HepG2 (cell line): ENCODE measurements at regions not wholly inside any gene's neighbourhood (a gene's known extent, or its start where the extent isn't known, plus 50 kb on each side); places are given as distances from the start of the nearest gene placed in this dataset.

ENCODE experiments used
- ATAC-seq: fragments of 200-7000 bp; cut with Tn5 transposase; 3 replicates; pipeline ENCODE4 v1.9.1; 2020; ENCODE audit warnings: mild to moderate bottlenecking, moderate library complexity
- BruUV-seq: library from RNA; stranded (reverse); fragments of 400-500 nt; replicated peaks from 2 replicates; lab custom pipeline; 2021; lab: Mats Ljungman, UMichigan
- CTCF ChIA-PET: fragments of 300-600 bp; formaldehyde crosslinking; extraction: SDS; loops from one replicate; lab custom pipeline; 2021; ENCODE audit warnings: low total read pairs, inconsistent platforms, low intra/inter-chr PET ratio; lab: Yijun Ruan, JAX
- POLR2A ChIA-PET: fragments of 350-600 bp; sonication (Branson Sonifier 250); formaldehyde crosslinking; loops from one replicate; lab custom pipeline; 2020; ENCODE audit warnings: antibody characterized with exemption, inconsistent platforms; lab: Yijun Ruan, JAX
- DNase-seq: peaks from one replicate; pipeline ENCODE4 v3.0.0-alpha.2; 2015; ENCODE audit warnings: low spot score
- FAIRE-seq: peaks from 3 replicates; lab custom pipeline; 2011; peaks lifted over from hg19 to GRCh38; lab: Jason Lieb, UNC
- H2AFZ ChIP-seq: one replicate; pipeline ENCODE4 v1.6.1; 2011; ENCODE audit warnings: low read length, inconsistent platforms
- H3K27ac ChIP-seq: fragments of 300-600 bp; 3 replicates; pipeline ENCODE4 v1.8.0; 2011; ENCODE audit warnings: mixed run types, mild to moderate bottlenecking, mixed read lengths, low read length, inconsistent platforms; ENCODE audit not compliant: insufficient read depth; ENCODE audit errors: extremely low read length
- H3K27me3 ChIP-seq, 2 experiments: fragments of 200-600 bp in 1 of 2; 2 replicates in 1 of 2; 3 replicates in 1 of 2; pipeline versions ENCODE4 v1.6.0 to v1.8.0; 2011; ENCODE audit warnings: low read length in 2 of 2, mild to moderate bottlenecking in 2 of 2, moderate library complexity in 2 of 2, inconsistent platforms in 1 of 2; ENCODE audit not compliant: insufficient read depth in 2 of 2, control insufficient read depth in 1 of 2
- H3K36me3 ChIP-seq, 2 experiments: fragments of 200-600 bp in 1 of 2; replicated peaks in 1 of 2; 2 replicates in 1 of 2; 3 replicates in 1 of 2; pipeline versions ENCODE4 v1.5.1 to v1.8.0; 2011; ENCODE audit warnings: low read length in 2 of 2, inconsistent platforms in 1 of 2; ENCODE audit not compliant: insufficient read depth in 2 of 2, control insufficient read depth in 1 of 2
- H3K4me1 ChIP-seq: 2 replicates; pipeline ENCODE4 v1.5.1; 2012; ENCODE audit warnings: low read length, inconsistent platforms; ENCODE audit not compliant: insufficient read depth
- H3K4me2 ChIP-seq: 2 replicates; pipeline ENCODE4 v1.6.0; 2011; ENCODE audit warnings: low read depth, low read length, inconsistent platforms
- H3K4me3 ChIP-seq, 3 experiments: fragments of 200-600 bp in 1 of 3; sonication (generic), shearing (Covaris generic) in 1 of 3; replicated peaks in 1 of 3; 2 replicates each; pipeline ENCODE4 v1.5.1; 2011 to 2016; ENCODE audit warnings: low read length in 3 of 3, inconsistent platforms in 2 of 3, low read depth in 2 of 3, mild to moderate bottlenecking in 2 of 3, control low read depth in 1 of 3, mixed read lengths in 1 of 3; ENCODE audit not compliant: insufficient read depth in 1 of 3
- H3K79me2 ChIP-seq: one replicate; pipeline ENCODE4 v1.6.1; 2011; ENCODE audit warnings: low read length, inconsistent platforms; ENCODE audit not compliant: insufficient read depth
- H3K9ac ChIP-seq: 2 replicates; pipeline ENCODE4 v1.6.0; 2011; ENCODE audit warnings: mild to moderate bottlenecking, low read depth, low read length, inconsistent platforms; ENCODE audit not compliant: insufficient read depth
- H3K9me3 ChIP-seq: 2 replicates; pipeline ENCODE4 v1.5.1; 2012; ENCODE audit warnings: mild to moderate bottlenecking, low read length
- H4K20me1 ChIP-seq: 2 replicates; pipeline ENCODE4 v1.6.0; 2011; ENCODE audit warnings: inconsistent platforms, mild to moderate bottlenecking, low read length, moderate library complexity; ENCODE audit not compliant: insufficient read depth
- EP300 ChIP-seq, 3 experiments: sonication (generic) in 1 of 3; formaldehyde crosslinking in 1 of 3; IDR thresholded peaks; 2 replicates each; pipeline versions ENCODE4 v1.5.1 to v1.6.1; 2011 to 2020; ENCODE audit warnings: low read depth in 2 of 3, low read length in 2 of 3, borderline replicate concordance in 1 of 3, improper control_type of control experiment in 1 of 3, mild to moderate bottlenecking in 1 of 3, missing genetic modification reagents in 1 of 3, moderate library complexity in 1 of 3
- HHEX ChIP-seq: IDR thresholded peaks from 2 replicates; pipeline ENCODE4 v1.6.1; 2016; ENCODE audit warnings: control low read depth
- HMG20A ChIP-seq: IDR thresholded peaks from 2 replicates; pipeline ENCODE4 v1.6.1; 2016; ENCODE audit warnings: borderline replicate concordance
- HOXA9 ChIP-seq: sonication (generic); formaldehyde crosslinking; IDR thresholded peaks from 2 replicates; pipeline ENCODE4 v1.8.1; 2022; ENCODE audit warnings: missing genetic modification reagents, mild to moderate bottlenecking, moderate library complexity, borderline replicate concordance
- KDM2A ChIP-seq: sonication (generic); formaldehyde crosslinking; IDR thresholded peaks from 2 replicates; pipeline ENCODE4 v1.4.0; 2020; ENCODE audit warnings: low read depth, missing genetic modification reagents, borderline replicate concordance
- KDM5A ChIP-seq: fragments of 200-600 bp; sonication (generic); IDR thresholded peaks from 2 replicates; pipeline ENCODE4 v1.7.0; 2018; ENCODE audit warnings: antibody characterized with exemption, mild to moderate bottlenecking, low read length, borderline replicate concordance
- KLF16 ChIP-seq, 2 experiments: sonication (generic) in 1 of 2; formaldehyde crosslinking in 1 of 2; IDR thresholded peaks; 2 replicates each; pipeline versions ENCODE4 v1.6.1 to v1.8.0; 2016 to 2023; ENCODE audit warnings: missing genetic modification reagents in 2 of 2, missing compliant biosample characterization in 1 of 2
- MED1 ChIP-seq: sonication (generic); formaldehyde crosslinking; IDR thresholded peaks from 2 replicates; pipeline ENCODE4 v1.4.0; 2020; ENCODE audit warnings: missing genetic modification reagents
- PHF8 ChIP-seq: sonication (generic); formaldehyde crosslinking; IDR thresholded peaks from 2 replicates; pipeline ENCODE4 v1.5.0; 2020; ENCODE audit warnings: missing genetic modification reagents
- SMC3 ChIP-seq: IDR thresholded peaks from 2 replicates; pipeline ENCODE4 v1.6.1; 2011; ENCODE audit warnings: low read length, improper control_type of control experiment
- SUZ12 ChIP-seq: fragments of 150-350 bp; IDR thresholded peaks from 2 replicates; pipeline ENCODE4 v1.6.1; 2014; ENCODE audit warnings: low read depth, low read length
- TSC22D2 ChIP-seq: sonication (generic); formaldehyde crosslinking; IDR thresholded peaks from 2 replicates; pipeline ENCODE4 v1.5.1; 2020; ENCODE audit warnings: missing genetic modification reagents, mild to moderate bottlenecking, borderline replicate concordance
- YEATS4 ChIP-seq: sonication (generic); formaldehyde crosslinking; IDR thresholded peaks from 2 replicates; pipeline ENCODE4 v1.4.0; 2020; ENCODE audit warnings: missing genetic modification reagents, borderline replicate concordance
- ZFP36 ChIP-seq: fragments of 150-350 bp; IDR thresholded peaks from 2 replicates; pipeline ENCODE4 v1.6.1; 2018; ENCODE audit warnings: borderline replicate concordance, low read length, low read depth; ENCODE audit not compliant: partially characterized antibody
- ZFP36L2 ChIP-seq: sonication (generic); formaldehyde crosslinking; IDR thresholded peaks from 2 replicates; pipeline ENCODE4 v1.4.0; 2020; ENCODE audit warnings: missing genetic modification reagents
- ZNF329 ChIP-seq: sonication (generic); formaldehyde crosslinking; IDR thresholded peaks from 2 replicates; pipeline ENCODE4 v1.9.0; 2021; ENCODE audit warnings: low read depth, mild to moderate bottlenecking, missing genetic modification reagents
- ZNF816 ChIP-seq: sonication (generic); formaldehyde crosslinking; IDR thresholded peaks from 2 replicates; pipeline ENCODE4 v1.8.0; 2022; ENCODE audit warnings: missing genetic modification reagents, mild to moderate bottlenecking, borderline replicate concordance
- WGBS: methylation state at CpG from one replicate; pipeline ENCODE4 v1.1.6; 2017; ENCODE audit warnings: low lambda C conversion rate; 5-methylcytosine and 5-hydroxymethylcytosine counted together
- in situ Hi-C: cut with HindIII; loops from 2 replicates; pipeline ENCODE4 v1.10.0; 2017; ENCODE audit warnings: low pct_unique_long_range_greater_than_20kb; ENCODE audit not compliant: extremely low pct_ligation_motif_present
- intact Hi-C: fragments of 100-400 bp; cut with micrococcal nuclease; formaldehyde crosslinking; loops from one replicate; pipeline ENCODE4 v1.10.0; 2022; ENCODE audit not compliant: unreplicated experiment
- TF ChIP-seq, protein P1 (sequence below): sonication (generic); formaldehyde crosslinking; IDR thresholded peaks from 2 replicates; pipeline ENCODE4 v1.5.1; 2020; ENCODE audit warnings: missing genetic modification reagents, mild to moderate bottlenecking, borderline replicate concordance
- TF ChIP-seq, protein P2 (sequence below): IDR thresholded peaks from 2 replicates; pipeline ENCODE4 v1.6.1; 2016

GRCh38 chr10:84606428-84606827 lies 278.0 kb downstream of the CCSER2 start:
- Histone ChIP-seq H4K20me1 (no peaks in the 10 kb centered on the region), H3K36me3 (no peaks in the 10 kb centered on the region), H3K27ac (no peak overlapping the region), H3K9me3 (no peaks in the 10 kb centered on the region), H3K4me2 (no peak overlapping the region), H3K4me3 (no peak overlapping the region)
- DNase-seq, result no peak
- POLR2A ChIA-PET, result no interaction called here
- 16% methylated on average over 3 of the region's 3 CpGs for WGBS
- no peak for TF ChIP-seq SUZ12
- TF ChIP-seq TSC22D2 (CRISPR knock-in tag), result no peak
- TF ChIP-seq ZNF329 (CRISPR knock-in tag), result no peak
- TF ChIP-seq HHEX (CRISPR knock-in tag), result no peak
- no peak for TF ChIP-seq KDM2A (CRISPR knock-in tag)
- TF ChIP-seq, protein P1, sequence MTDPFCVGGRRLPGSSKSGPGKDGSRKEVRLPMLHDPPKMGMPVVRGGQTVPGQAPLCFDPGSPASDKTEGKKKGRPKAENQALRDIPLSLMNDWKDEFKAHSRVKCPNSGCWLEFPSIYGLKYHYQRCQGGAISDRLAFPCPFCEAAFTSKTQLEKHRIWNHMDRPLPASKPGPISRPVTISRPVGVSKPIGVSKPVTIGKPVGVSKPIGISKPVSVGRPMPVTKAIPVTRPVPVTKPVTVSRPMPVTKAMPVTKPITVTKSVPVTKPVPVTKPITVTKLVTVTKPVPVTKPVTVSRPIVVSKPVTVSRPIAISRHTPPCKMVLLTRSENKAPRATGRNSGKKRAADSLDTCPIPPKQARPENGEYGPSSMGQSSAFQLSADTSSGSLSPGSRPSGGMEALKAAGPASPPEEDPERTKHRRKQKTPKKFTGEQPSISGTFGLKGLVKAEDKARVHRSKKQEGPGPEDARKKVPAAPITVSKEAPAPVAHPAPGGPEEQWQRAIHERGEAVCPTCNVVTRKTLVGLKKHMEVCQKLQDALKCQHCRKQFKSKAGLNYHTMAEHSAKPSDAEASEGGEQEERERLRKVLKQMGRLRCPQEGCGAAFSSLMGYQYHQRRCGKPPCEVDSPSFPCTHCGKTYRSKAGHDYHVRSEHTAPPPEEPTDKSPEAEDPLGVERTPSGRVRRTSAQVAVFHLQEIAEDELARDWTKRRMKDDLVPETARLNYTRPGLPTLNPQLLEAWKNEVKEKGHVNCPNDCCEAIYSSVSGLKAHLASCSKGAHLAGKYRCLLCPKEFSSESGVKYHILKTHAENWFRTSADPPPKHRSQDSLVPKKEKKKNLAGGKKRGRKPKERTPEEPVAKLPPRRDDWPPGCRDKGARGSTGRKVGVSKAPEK (CRISPR knock-in tag), result no peak
- no peak for TF ChIP-seq EP300 (IDR thresholded peaks at IDR 0.05; ENCODE audit: low read depth in 2 of 2, low read length in 2 of 2)
- no peak for TF ChIP-seq EP300 (CRISPR knock-in tag; IDR thresholded peaks at IDR 0.05; ENCODE audit: borderline replicate concordance)
- no peak for TF ChIP-seq MED1 (CRISPR knock-in tag)
- no peak for TF ChIP-seq HOXA9 (CRISPR knock-in tag)
- no peak for TF ChIP-seq ZFP36L2 (CRISPR knock-in tag)
- TF ChIP-seq KDM5A, result no peak
- no peak for TF ChIP-seq ZNF816 (CRISPR knock-in tag)
- TF ChIP-seq SMC3, result no peak
- TF ChIP-seq YEATS4 (CRISPR knock-in tag), result no peak
- TF ChIP-seq, protein P2, sequence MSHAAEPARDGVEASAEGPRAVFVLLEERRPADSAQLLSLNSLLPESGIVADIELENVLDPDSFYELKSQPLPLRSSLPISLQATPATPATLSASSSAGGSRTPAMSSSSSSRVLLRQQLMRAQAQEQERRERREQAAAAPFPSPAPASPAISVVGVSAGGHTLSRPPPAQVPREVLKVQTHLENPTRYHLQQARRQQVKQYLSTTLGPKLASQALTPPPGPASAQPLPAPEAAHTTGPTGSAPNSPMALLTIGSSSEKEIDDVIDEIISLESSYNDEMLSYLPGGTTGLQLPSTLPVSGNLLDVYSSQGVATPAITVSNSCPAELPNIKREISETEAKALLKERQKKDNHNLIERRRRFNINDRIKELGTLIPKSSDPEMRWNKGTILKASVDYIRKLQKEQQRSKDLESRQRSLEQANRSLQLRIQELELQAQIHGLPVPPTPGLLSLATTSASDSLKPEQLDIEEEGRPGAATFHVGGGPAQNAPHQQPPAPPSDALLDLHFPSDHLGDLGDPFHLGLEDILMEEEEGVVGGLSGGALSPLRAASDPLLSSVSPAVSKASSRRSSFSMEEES, result no peak
- TF ChIP-seq KLF16 (CRISPR knock-in tag; IDR thresholded peaks at IDR 0.05), result no peak
- no peak for TF ChIP-seq PHF8 (CRISPR knock-in tag)
- no peak for TF ChIP-seq HMG20A (CRISPR knock-in tag)
- TF ChIP-seq ZFP36, result no peak
- TF ChIP-seq, all 625 proteins: peak for 0
- Histone ChIP-seq H2AFZ (no peak overlapping the region), H3K4me1 (no peaks in the 10 kb centered on the region), H3K79me2 (no peaks in the 10 kb centered on the region), H3K27me3 (no peaks in the 10 kb centered on the region), H3K9ac (no peak overlapping the region)
- in situ Hi-C loops (no loop called here), intact Hi-C loops (no loop called here)
- FAIRE-seq (no peak), ATAC-seq (no peak)
- CTCF ChIA-PET, result no interaction called here
- no TSS peak for BruUV-seq
